Tibial nerve (tissue), 3 donors: ENCODE measurements at regions not wholly inside any gene's neighbourhood (a gene's known extent, or its start where the extent isn't known, plus 50 kb on each side); places are given as distances from the start of the nearest gene placed in this dataset.
"Not testable (repeated sequence)": the region's sequence is repeated elsewhere in the genome, so short reads cannot be mapped to it uniquely, and the experiment has no call there.

ENCODE experiments used
- CTCF ChIP-seq, 5 experiments: fragments of 200-600 bp in 3 of 5; fragments of 450-650 bp in 2 of 5; sonication (generic) in 3 of 5; IDR thresholded peaks; one replicate each; pipeline ENCODE4 v1.5.1; 2016 to 2019; ENCODE audit warnings: antibody characterized with exemption in 5 of 5, mild to moderate bottlenecking in 3 of 5, moderate library complexity in 2 of 5
- POLR2A ChIP-seq, 2 donors: fragments of 450-650 bp; IDR thresholded peaks; one replicate each; pipeline ENCODE4 v1.6.1; 2017; ENCODE audit warnings: antibody characterized with exemption in 2 of 2, mild to moderate bottlenecking in 2 of 2, moderate library complexity in 2 of 2

DNA sequence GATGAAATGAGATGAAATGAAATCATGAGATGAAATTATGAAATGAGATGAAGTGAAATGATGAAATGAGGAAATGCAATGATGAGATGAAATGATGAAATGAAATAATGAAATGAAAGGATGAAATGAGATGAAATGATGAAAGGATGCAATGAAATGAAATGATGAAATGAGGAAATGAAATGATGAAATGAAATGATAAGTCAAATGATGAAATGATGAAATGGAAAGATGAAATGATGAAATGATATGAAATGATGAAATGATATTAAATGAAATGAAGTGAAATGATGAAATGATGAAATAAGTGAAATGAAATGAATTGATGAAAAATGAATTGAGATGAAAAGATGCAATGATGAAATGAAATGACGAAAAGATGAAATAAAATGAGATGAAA lies 220.2 kb upstream of the VKORC1L1 start:
- TF ChIP-seq CTCF, POLR2A (IDR thresholded peaks at IDR 0.05): not testable (repeated sequence)
